RWPE2 (cell line): ENCODE measurements at regions not wholly inside any gene's neighbourhood (a gene's known extent, or its start where the extent isn't known, plus 50 kb on each side); places are given as distances from the start of the nearest gene placed in this dataset.

Source experiments
- ATAC-seq: fragments of 200-7000 bp; cut with Tn5 transposase; 3 replicates; pipeline ENCODE4 v1.9.1; 2021; ENCODE audit warnings: low read depth
- DNase-seq: peaks from one replicate; pipeline ENCODE4 v3.0.0-alpha.2; 2020; ENCODE audit warnings: low spot score
- H3K27ac ChIP-seq: fragments of 450-650 bp; 2 replicates; pipeline ENCODE4 v1.5.1; 2017; ENCODE audit warnings: mild to moderate bottlenecking; ENCODE audit not compliant: poor library complexity, severe bottlenecking
- H3K27me3 ChIP-seq: fragments of 250-450 bp; sonication (Bioruptor Pico); 2 replicates; pipeline ENCODE4 v1.5.1; 2021; ENCODE audit warnings: mild to moderate bottlenecking, moderate library complexity; ENCODE audit not compliant: insufficient read depth, poor library complexity, severe bottlenecking
- H3K36me3 ChIP-seq: fragments of 250-450 bp; sonication (Bioruptor Pico); 2 replicates; pipeline ENCODE4 v1.5.1; 2020; ENCODE audit warnings: low read depth, mild to moderate bottlenecking, moderate library complexity
- H3K4me1 ChIP-seq: fragments of 250-450 bp; sonication (Bioruptor Pico); 2 replicates; pipeline ENCODE4 v1.5.1; 2021; ENCODE audit warnings: mild to moderate bottlenecking, moderate library complexity; ENCODE audit not compliant: insufficient read depth, poor library complexity, severe bottlenecking
- H3K4me3 ChIP-seq: fragments of 250-450 bp; sonication (Bioruptor Pico); 2 replicates; pipeline ENCODE4 v1.5.1; 2021; ENCODE audit warnings: mild to moderate bottlenecking, moderate library complexity; ENCODE audit not compliant: severe bottlenecking
- H3K9me3 ChIP-seq: fragments of 250-450 bp; sonication (Bioruptor Pico); 2 replicates; pipeline ENCODE4 v1.5.1; 2021; ENCODE audit warnings: mild to moderate bottlenecking, moderate library complexity; ENCODE audit not compliant: severe bottlenecking
- TF ChIP-seq, protein P1 (sequence below): fragments of 450-650 bp; IDR thresholded peaks from one replicate; pipeline ENCODE4 v1.5.1; 2017; ENCODE audit warnings: mild to moderate bottlenecking, moderate library complexity; ENCODE audit not compliant: poor library complexity, severe bottlenecking

DNA sequence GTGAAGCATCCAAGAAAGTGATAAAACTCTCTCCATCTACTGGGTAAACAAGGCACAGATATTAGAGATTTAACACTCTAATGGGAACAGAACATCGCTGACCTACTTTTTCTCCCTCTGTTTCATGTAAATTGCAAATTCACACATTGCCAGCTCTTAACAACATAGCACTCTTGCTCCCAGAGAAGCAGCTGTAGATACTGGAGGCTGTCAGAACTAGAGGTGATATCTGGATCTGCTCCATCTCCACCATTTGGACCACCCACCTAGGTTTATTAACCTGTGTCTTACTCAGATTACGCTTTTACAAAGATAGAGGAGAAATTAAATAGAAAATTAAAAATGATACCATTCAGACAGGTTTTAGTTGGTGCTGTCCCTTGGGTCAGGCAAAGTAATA is 289.1 kb upstream of the CRBN start:
- no peaks in the 10 kb centered on the region for H3K36me3 ChIP-seq
- no peak overlapping the region for H3K4me3 ChIP-seq
- no peak for ATAC-seq
- no peaks in the 10 kb centered on the region for H3K27me3 ChIP-seq
- TF ChIP-seq, protein P1, sequence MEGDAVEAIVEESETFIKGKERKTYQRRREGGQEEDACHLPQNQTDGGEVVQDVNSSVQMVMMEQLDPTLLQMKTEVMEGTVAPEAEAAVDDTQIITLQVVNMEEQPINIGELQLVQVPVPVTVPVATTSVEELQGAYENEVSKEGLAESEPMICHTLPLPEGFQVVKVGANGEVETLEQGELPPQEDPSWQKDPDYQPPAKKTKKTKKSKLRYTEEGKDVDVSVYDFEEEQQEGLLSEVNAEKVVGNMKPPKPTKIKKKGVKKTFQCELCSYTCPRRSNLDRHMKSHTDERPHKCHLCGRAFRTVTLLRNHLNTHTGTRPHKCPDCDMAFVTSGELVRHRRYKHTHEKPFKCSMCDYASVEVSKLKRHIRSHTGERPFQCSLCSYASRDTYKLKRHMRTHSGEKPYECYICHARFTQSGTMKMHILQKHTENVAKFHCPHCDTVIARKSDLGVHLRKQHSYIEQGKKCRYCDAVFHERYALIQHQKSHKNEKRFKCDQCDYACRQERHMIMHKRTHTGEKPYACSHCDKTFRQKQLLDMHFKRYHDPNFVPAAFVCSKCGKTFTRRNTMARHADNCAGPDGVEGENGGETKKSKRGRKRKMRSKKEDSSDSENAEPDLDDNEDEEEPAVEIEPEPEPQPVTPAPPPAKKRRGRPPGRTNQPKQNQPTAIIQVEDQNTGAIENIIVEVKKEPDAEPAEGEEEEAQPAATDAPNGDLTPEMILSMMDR: no peak
- no peak for DNase-seq
- H3K4me1 ChIP-seq: no peaks in the 10 kb centered on the region
- no peaks in the 10 kb centered on the region for H3K9me3 ChIP-seq
- no peak overlapping the region for H3K27ac ChIP-seq

DNA sequence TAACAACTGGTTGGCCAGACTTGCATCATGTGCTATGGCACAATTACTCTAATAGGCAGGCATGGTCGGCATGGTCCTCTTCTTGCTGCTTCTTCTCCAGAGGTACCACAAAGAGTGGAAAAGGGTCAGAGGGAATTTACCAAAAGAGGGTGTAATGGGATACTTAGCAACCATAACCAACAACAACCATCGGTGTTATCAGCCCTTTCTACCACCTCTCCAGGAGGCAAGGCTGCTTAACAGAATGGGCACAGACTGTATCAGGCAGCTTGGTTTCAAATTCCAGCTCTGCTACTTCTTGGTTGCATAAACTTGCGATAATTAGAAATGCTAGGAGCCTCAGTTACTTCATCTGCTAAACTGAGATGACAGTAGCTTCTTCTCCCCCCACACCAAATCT is 284.6 kb upstream of the CRBN start:
- H3K27me3 ChIP-seq: no peaks in the 10 kb centered on the region
- DNase-seq (no peak), ATAC-seq (no peak)
- H3K27ac ChIP-seq: no peak overlapping the region
- no peak overlapping the region for H3K4me3 ChIP-seq
- no peaks in the 10 kb centered on the region for H3K9me3 ChIP-seq
- H3K36me3 ChIP-seq: no peaks in the 10 kb centered on the region
- TF ChIP-seq, protein P1: no peak
- H3K4me1 ChIP-seq: no peaks in the 10 kb centered on the region

DNA sequence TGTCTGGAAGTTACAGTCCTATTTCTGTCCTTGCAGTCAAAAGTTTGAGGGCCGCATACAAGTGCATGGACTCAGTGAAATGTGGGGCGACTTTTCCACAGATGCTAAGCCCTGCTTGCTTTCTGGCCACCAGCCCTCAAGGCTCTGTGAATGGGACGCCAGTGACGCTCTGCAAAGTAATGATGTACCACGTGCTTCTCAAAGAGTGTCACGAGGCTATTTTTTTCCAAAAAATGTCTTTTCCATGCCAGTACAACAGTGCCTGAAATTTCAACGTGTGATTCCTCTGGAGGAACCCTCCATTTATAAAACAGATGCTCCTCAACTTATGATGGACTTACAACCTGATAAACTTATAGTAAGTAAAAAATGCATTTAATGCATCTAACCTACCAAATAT is 281.8 kb upstream of the CRBN start:
- no peaks in the 10 kb centered on the region for H3K36me3 ChIP-seq
- DNase-seq: no peak
- no peak for ATAC-seq
- no peaks in the 10 kb centered on the region for H3K4me1 ChIP-seq
- H3K27me3 ChIP-seq: no peaks in the 10 kb centered on the region
- TF ChIP-seq, protein P1: no peak
- no peaks in the 10 kb centered on the region for H3K9me3 ChIP-seq
- H3K27ac ChIP-seq: no peak overlapping the region
- H3K4me3 ChIP-seq: no peak overlapping the region

DNA sequence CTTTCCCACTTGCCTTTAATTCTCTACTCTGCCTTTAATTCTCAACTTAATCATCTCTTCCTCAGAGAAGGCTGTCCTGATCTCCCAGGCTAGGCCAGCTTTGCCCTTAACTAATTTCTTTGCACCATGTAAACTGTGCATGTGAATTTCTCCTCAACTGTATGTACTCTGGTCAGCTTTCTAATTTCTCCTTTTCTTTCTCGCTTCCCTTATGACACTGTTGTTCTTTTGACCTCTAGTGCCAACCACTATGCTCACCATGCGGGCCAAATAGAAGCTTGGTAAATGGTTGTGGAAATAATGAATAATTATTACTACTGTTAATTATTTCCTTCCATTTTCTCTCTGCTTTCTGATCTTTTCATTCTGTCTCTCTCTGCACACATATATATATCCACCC is 269.0 kb upstream of the CRBN start:
- DNase-seq: no peak
- Histone ChIP-seq H3K27ac (no peak overlapping the region), H3K4me3 (no peak overlapping the region), H3K9me3 (no peaks in the 10 kb centered on the region), H3K27me3 (no peaks in the 10 kb centered on the region), H3K4me1 (no peaks in the 10 kb centered on the region), H3K36me3 (no peaks in the 10 kb centered on the region)
- TF ChIP-seq, protein P1: no peak
- ATAC-seq: no peak

DNA sequence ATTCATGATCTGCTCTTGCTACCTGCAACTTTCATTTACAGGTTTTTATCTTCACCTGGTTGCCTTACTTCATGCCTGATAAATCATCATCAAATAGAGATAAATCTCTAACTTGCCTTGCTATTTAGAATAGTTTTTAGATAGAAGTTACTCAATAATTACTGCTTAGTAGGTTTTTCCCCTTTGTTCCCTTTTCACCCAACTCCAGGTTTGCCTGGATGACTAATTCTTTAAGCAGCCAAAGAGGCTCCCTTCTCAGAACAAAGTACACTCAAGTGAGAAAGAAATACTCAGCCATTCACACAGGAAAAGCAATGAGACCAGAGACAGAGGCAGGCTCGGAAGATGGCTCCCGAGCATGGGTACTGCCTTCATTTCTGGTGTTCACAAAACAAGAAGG is 268.1 kb upstream of the CRBN start:
- H3K9me3 ChIP-seq: no peaks in the 10 kb centered on the region

More for the DNA sequence above, 268.1 kb upstream of the CRBN start:
- H3K36me3 ChIP-seq: no peaks in the 10 kb centered on the region
- no peaks in the 10 kb centered on the region for H3K27me3 ChIP-seq
- ATAC-seq (no peak), DNase-seq (no peak)
- H3K4me3 ChIP-seq: no peak overlapping the region
- no peaks in the 10 kb centered on the region for H3K4me1 ChIP-seq
- H3K27ac ChIP-seq: no peak overlapping the region
- TF ChIP-seq, protein P1: no peak
